K562 (cell line): ENCODE measurements at regions not wholly inside any gene's neighbourhood (a gene's known extent, or its start where the extent isn't known, plus 50 kb on each side); places are given as distances from the start of the nearest gene placed in this dataset.

Experiments used
- CCNT2 ChIP-seq: IDR thresholded peaks from 2 replicates; pipeline ENCODE4 v1.6.1; 2011; ENCODE audit warnings: borderline replicate concordance, low read depth, mild to moderate bottlenecking, moderate library complexity, mixed read lengths, low read length; ENCODE audit not compliant: insufficient read length; ENCODE audit errors: extremely low read depth
- CHCHD3 ChIP-seq: fragments of 250-450 bp; sonication (Bioruptor Pico); IDR thresholded peaks from 2 replicates; pipeline ENCODE4 v2.1.2; 2022; ENCODE audit warnings: mild to moderate bottlenecking
- HDAC6 ChIP-seq: IDR thresholded peaks from 2 replicates; pipeline ENCODE4 v1.6.1; 2012; ENCODE audit warnings: low read depth, mild to moderate bottlenecking, control low read depth, inconsistent platforms, low read length, moderate library complexity
- HOXB6 ChIP-seq: fragments of 250-450 bp; sonication (Bioruptor Pico); IDR thresholded peaks from 2 replicates; pipeline ENCODE4 v1.5.1; 2022; ENCODE audit warnings: mild to moderate bottlenecking, borderline replicate concordance
- NR2F6 ChIP-seq: fragments of 450-650 bp; formaldehyde crosslinking; IDR thresholded peaks from 2 replicates; pipeline ENCODE4 v1.4.0; 2020; ENCODE audit warnings: mild to moderate bottlenecking
- RBM15 ChIP-seq: fragments of 200-400 bp; formaldehyde crosslinking; IDR thresholded peaks from 2 replicates; pipeline ENCODE4 v1.6.1; 2018; ENCODE audit warnings: mild to moderate bottlenecking, low read length, moderate library complexity; ENCODE audit not compliant: insufficient read depth
- TFAM ChIP-seq: fragments of 250-450 bp; sonication (Bioruptor Pico); conservative IDR thresholded peaks from 2 replicates; pipeline ENCODE4 v1.5.0; 2021; ENCODE audit warnings: mild to moderate bottlenecking, moderate library complexity
- TF ChIP-seq, protein P1 (sequence below), 3 experiments: fragments of 200-800 bp in 1 of 3; fragments of 250-450 bp in 1 of 3; fragments of 450-650 bp in 1 of 3; sonication (Bioruptor Pico) in 1 of 3; sonication (Bioruptor generic) in 1 of 3; formaldehyde crosslinking in 1 of 3; IDR thresholded peaks; 2 replicates each; pipeline versions ENCODE4 v1.6.1 to v1.8.0; 2016 to 2022; ENCODE audit warnings: mild to moderate bottlenecking in 2 of 3, missing genetic modification characterization in 2 of 3, missing compliant biosample characterization in 1 of 3, moderate library complexity in 1 of 3
- TF ChIP-seq, protein P2 (sequence below): fragments of 450-650 bp; IDR thresholded peaks from 2 replicates; pipeline ENCODE4 v1.6.1; 2016; ENCODE audit warnings: mild to moderate bottlenecking

DNA sequence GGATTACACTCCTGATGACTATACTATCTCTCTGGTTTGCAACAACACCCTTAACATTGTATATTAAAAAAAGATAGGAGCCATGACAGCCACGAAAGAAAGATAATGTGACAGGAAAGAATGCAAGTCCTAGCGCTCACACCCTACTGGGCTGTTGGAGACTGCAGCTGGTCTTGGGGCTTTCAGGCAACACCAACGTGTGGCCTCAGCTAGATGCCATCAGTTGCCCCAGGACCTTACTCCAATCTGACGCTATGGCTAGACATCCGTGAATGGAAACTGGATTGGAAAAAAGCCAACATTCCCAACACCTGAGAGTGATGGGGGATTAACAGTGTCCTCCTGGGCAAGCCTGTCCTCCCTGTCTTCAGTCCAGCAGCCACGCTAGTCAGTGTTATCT, 357.4 kb upstream of the GULP1 start (continued):
- TF ChIP-seq HDAC6: no peak
- TF ChIP-seq, protein P1, sequence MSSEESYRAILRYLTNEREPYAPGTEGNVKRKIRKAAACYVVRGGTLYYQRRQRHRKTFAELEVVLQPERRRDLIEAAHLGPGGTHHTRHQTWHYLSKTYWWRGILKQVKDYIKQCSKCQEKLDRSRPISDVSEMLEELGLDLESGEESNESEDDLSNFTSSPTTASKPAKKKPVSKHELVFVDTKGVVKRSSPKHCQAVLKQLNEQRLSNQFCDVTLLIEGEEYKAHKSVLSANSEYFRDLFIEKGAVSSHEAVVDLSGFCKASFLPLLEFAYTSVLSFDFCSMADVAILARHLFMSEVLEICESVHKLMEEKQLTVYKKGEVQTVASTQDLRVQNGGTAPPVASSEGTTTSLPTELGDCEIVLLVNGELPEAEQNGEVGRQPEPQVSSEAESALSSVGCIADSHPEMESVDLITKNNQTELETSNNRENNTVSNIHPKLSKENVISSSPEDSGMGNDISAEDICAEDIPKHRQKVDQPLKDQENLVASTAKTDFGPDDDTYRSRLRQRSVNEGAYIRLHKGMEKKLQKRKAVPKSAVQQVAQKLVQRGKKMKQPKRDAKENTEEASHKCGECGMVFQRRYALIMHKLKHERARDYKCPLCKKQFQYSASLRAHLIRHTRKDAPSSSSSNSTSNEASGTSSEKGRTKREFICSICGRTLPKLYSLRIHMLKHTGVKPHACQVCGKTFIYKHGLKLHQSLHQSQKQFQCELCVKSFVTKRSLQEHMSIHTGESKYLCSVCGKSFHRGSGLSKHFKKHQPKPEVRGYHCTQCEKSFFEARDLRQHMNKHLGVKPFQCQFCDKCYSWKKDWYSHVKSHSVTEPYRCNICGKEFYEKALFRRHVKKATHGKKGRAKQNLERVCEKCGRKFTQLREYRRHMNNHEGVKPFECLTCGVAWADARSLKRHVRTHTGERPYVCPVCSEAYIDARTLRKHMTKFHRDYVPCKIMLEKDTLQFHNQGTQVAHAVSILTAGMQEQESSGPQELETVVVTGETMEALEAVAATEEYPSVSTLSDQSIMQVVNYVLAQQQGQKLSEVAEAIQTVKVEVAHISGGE (CRISPR knock-in tag; IDR thresholded peaks at IDR 0.05): no peak
- no peak for TF ChIP-seq NR2F6
- no peak for TF ChIP-seq HOXB6
- TF ChIP-seq CCNT2: no peak
- TF ChIP-seq TFAM (CRISPR knock-in tag): no peak
- TF ChIP-seq, protein P2, sequence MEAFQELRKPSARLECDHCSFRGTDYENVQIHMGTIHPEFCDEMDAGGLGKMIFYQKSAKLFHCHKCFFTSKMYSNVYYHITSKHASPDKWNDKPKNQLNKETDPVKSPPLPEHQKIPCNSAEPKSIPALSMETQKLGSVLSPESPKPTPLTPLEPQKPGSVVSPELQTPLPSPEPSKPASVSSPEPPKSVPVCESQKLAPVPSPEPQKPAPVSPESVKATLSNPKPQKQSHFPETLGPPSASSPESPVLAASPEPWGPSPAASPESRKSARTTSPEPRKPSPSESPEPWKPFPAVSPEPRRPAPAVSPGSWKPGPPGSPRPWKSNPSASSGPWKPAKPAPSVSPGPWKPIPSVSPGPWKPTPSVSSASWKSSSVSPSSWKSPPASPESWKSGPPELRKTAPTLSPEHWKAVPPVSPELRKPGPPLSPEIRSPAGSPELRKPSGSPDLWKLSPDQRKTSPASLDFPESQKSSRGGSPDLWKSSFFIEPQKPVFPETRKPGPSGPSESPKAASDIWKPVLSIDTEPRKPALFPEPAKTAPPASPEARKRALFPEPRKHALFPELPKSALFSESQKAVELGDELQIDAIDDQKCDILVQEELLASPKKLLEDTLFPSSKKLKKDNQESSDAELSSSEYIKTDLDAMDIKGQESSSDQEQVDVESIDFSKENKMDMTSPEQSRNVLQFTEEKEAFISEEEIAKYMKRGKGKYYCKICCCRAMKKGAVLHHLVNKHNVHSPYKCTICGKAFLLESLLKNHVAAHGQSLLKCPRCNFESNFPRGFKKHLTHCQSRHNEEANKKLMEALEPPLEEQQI: no peak
- no peak for TF ChIP-seq CHCHD3 (CRISPR knock-in tag)
- no peak for TF ChIP-seq RBM15
